ENCODE measurements at regions not wholly inside any gene's neighbourhood (a gene's known extent, or its start where the extent isn't known, plus 50 kb on each side); places are given as distances from the start of the nearest gene placed in this dataset.
"Not testable (repeated sequence)": the region's sequence is repeated elsewhere in the genome, so short reads cannot be mapped to it uniquely, and the experiment has no call there.

GRCh38 chr3:148512648-148513047, 185.1 kb upstream of the AGTR1 start:
- DNase-seq (no peak), ATAC-seq (ENCODE audit: poor library complexity) (no peak)
- POLR2A ChIA-PET: no interaction called here
- H3K4me3 ChIP-seq (ENCODE audit: low read length): no peak overlapping the region
- H3K9me3 ChIP-seq (ENCODE audit: control insufficient read depth in 1 of 2, insufficient read depth in 1 of 2, low read length in 2 of 2): no peaks in the 10 kb centered on the region
- Mint-ChIP-seq H3K4me1 (ENCODE audit: low read depth) (no peaks in the 10 kb centered on the region), H3K4me3 (no peak overlapping the region), H3K27ac (no peak overlapping the region), H3K9me3 (peaks cover 1% of the 10 kb centered on the region), H3K27me3 (no peaks in the 10 kb centered on the region), H3K36me3 (ENCODE audit: low read depth) (no peaks in the 10 kb centered on the region)
- intact Hi-C loops (cut with DNase I, micrococcal nuclease): no loop called here
- CTCF ChIA-PET: no interaction called here
- no peaks in the 10 kb centered on the region for H3K27me3 ChIP-seq (ENCODE audit: control insufficient read depth in 1 of 2, insufficient read depth in 2 of 2, low read length in 2 of 2)
- H3K27ac ChIP-seq (ENCODE audit: low read depth in 1 of 2, low read length in 2 of 2): no peak overlapping the region
- no peaks in the 10 kb centered on the region for H3K36me3 ChIP-seq (ENCODE audit: insufficient read depth, low read length)
- TF ChIP-seq CTCF (IDR thresholded peaks at IDR 0.05): no peak
- no peaks in the 10 kb centered on the region for H3K4me1 ChIP-seq (ENCODE audit: insufficient read depth, low read length)

GRCh38 chr3:148513096-148513543, 184.6 kb upstream of the AGTR1 start:
- H3K4me3 Mint-ChIP-seq: no peak overlapping the region
- Histone ChIP-seq H3K9me3 (ENCODE audit: control insufficient read depth in 1 of 2, insufficient read depth in 1 of 2, low read length in 2 of 2) (no peaks in the 10 kb centered on the region), H3K4me1 (ENCODE audit: insufficient read depth, low read length) (no peaks in the 10 kb centered on the region), H3K27ac (ENCODE audit: low read depth in 1 of 2, low read length in 2 of 2) (no peak overlapping the region), H3K4me3 (ENCODE audit: low read length) (no peak overlapping the region), H3K36me3 (ENCODE audit: insufficient read depth, low read length) (no peaks in the 10 kb centered on the region), H3K27me3 (ENCODE audit: control insufficient read depth in 1 of 2, insufficient read depth in 2 of 2, low read length in 2 of 2) (no peaks in the 10 kb centered on the region)
- no peaks in the 10 kb centered on the region for H3K27me3 Mint-ChIP-seq
- ChIA-PET CTCF (no interaction called here), POLR2A (no interaction called here)
- intact Hi-C loops (cut with DNase I, micrococcal nuclease): no loop called here
- peaks cover 2% of the 10 kb centered on the region for H3K9me3 Mint-ChIP-seq
- no peaks in the 10 kb centered on the region for H3K4me1 Mint-ChIP-seq (ENCODE audit: low read depth)
- no peak for TF ChIP-seq CTCF (IDR thresholded peaks at IDR 0.05)
- no peak for ATAC-seq (ENCODE audit: poor library complexity)
- H3K27ac Mint-ChIP-seq: no peak overlapping the region
- no peak for DNase-seq
- H3K36me3 Mint-ChIP-seq (ENCODE audit: low read depth): no peaks in the 10 kb centered on the region

- H3K27ac ChIP-seq (ENCODE audit: low read depth in 1 of 2, low read length in 2 of 2): no peak overlapping the region
- no peak for TF ChIP-seq CTCF (IDR thresholded peaks at IDR 0.05)
These were observed 179.2 kb upstream of the AGTR1 start for GRCh38 chr3:148518520-148518919.

GRCh38 chr3:148525621-148526020, 172.1 kb upstream of the AGTR1 start:
- H3K27ac Mint-ChIP-seq; H3K36me3 ChIP-seq (ENCODE audit: insufficient read depth, low read length); DNase-seq; H3K27me3 Mint-ChIP-seq; H3K27ac ChIP-seq (ENCODE audit: low read depth in 1 of 2, low read length in 2 of 2); intact Hi-C loops (cut with DNase I, micrococcal nuclease); H3K27me3 ChIP-seq (ENCODE audit: control insufficient read depth in 1 of 2, insufficient read depth in 2 of 2, low read length in 2 of 2); POLR2A ChIA-PET; H3K4me3 ChIP-seq (ENCODE audit: low read length); H3K36me3 Mint-ChIP-seq (ENCODE audit: low read depth); H3K9me3 ChIP-seq (ENCODE audit: control insufficient read depth in 1 of 2, insufficient read depth in 1 of 2, low read length in 2 of 2); H3K4me3 Mint-ChIP-seq; ATAC-seq (ENCODE audit: poor library complexity); H3K4me1 ChIP-seq (ENCODE audit: insufficient read depth, low read length); H3K4me1 Mint-ChIP-seq (ENCODE audit: low read depth); H3K9me3 Mint-ChIP-seq; CTCF ChIA-PET: not testable (repeated sequence)

More at GRCh38 chr3:148518520-148518919, 179.2 kb upstream of the AGTR1 start:
- Mint-ChIP-seq H3K36me3 (ENCODE audit: low read depth) (no peaks in the 10 kb centered on the region), H3K27ac (no peak overlapping the region), H3K4me1 (ENCODE audit: low read depth) (no peaks in the 10 kb centered on the region), H3K27me3 (no peaks in the 10 kb centered on the region), H3K4me3 (no peak overlapping the region), H3K9me3 (peaks cover 9% of the 10 kb centered on the region)
- no peaks in the 10 kb centered on the region for H3K27me3 ChIP-seq (ENCODE audit: control insufficient read depth in 1 of 2, insufficient read depth in 2 of 2, low read length in 2 of 2)
- ChIA-PET POLR2A (no interaction called here), CTCF (no interaction called here)
- H3K4me3 ChIP-seq (ENCODE audit: low read length): no peak overlapping the region
- intact Hi-C loops (cut with DNase I, micrococcal nuclease): no loop called here
- H3K36me3 ChIP-seq (ENCODE audit: insufficient read depth, low read length): no peaks in the 10 kb centered on the region
- ATAC-seq (ENCODE audit: poor library complexity) (no peak), DNase-seq (no peak)
- H3K4me1 ChIP-seq (ENCODE audit: insufficient read depth, low read length): no peaks in the 10 kb centered on the region
- peaks cover 0 to 6% of the 10 kb centered on the region in 2 experiments for H3K9me3 ChIP-seq (ENCODE audit: control insufficient read depth in 1 of 2, insufficient read depth in 1 of 2, low read length in 2 of 2)

Data from CD4-positive, alpha-beta T cell (primary cell).